ENCODE measurements at regions not wholly inside any gene's neighbourhood (a gene's known extent, or its start where the extent isn't known, plus 50 kb on each side); places are given as distances from the start of the nearest gene placed in this dataset.
"Not testable (repeated sequence)": the region's sequence is repeated elsewhere in the genome, so short reads cannot be mapped to it uniquely, and the experiment has no call there.

DNA sequence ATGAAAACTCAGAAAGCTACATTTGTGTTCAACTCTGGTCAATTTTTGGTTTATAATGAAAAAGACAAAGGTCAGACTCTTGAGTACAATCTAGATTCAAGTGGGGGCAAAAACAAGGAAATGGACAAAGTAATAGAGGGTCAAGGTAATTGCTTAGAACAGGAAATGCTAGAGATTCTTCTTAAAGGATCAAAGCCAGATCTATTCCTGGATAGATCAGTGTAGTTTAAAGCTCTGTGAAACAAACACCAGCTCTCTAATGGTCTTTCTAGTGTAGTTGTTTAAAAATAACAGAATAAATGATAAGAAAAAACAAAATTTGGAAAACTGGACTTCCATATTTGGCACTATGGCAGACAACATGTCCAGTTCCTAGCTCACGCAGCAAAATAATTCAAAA is 70.7 kb upstream of the SLC8A3 start:
- Histone ChIP-seq H3K9me3 (replicated peaks in 1 of 2; ENCODE audit: control insufficient read depth in 2 of 2, insufficient read depth in 1 of 2, low read depth in 1 of 2, low read length in 2 of 2) (no peaks in the 10 kb centered on the region), H3K79me1 (ENCODE audit: low read depth, low read length) (no peaks in the 10 kb centered on the region), H3K4me1 (ENCODE audit: control insufficient read depth in 2 of 2, insufficient read depth in 1 of 2, low read depth in 1 of 2, low read length in 2 of 2) (no peaks in the 10 kb centered on the region), H3K36me3 (replicated peaks in 1 of 2; ENCODE audit: control insufficient read depth in 2 of 2, insufficient read depth in 2 of 2, low read length in 2 of 2) (no peaks in the 10 kb centered on the region), H3K9ac (ENCODE audit: low read depth, low read length, poor library complexity) (no peak overlapping the region), H4K91ac (ENCODE audit: low read depth, low read length, poor library complexity) (no peak overlapping the region), H3K23ac (ENCODE audit: low read depth, low read length, poor library complexity) (no peak overlapping the region), H3K27ac (replicated peaks; ENCODE audit: low read length) (no peak overlapping the region), H3K18ac (ENCODE audit: low read length) (no peak overlapping the region), H4K8ac (ENCODE audit: low read depth, low read length) (no peak overlapping the region), H3K4me3 (ENCODE audit: low read length in 2 of 2) (no peak overlapping the region), H3K4me2 (ENCODE audit: insufficient read depth, low read length, poor library complexity, severe bottlenecking) (no peak overlapping the region), H2BK5ac (ENCODE audit: low read length) (no peak overlapping the region), H2AFZ (ENCODE audit: low read length) (no peak overlapping the region), H3K27me3 (ENCODE audit: control insufficient read depth in 3 of 3, insufficient read depth in 3 of 3, low read depth in 1 of 3, low read length in 3 of 3) (peaks cover 0 to 4% (median 0%) of the 10 kb centered on the region in 3 experiments), H2BK120ac (ENCODE audit: low read depth, low read length) (no peak overlapping the region), H2AK5ac (ENCODE audit: low read depth, low read length) (no peak overlapping the region), H3K14ac (ENCODE audit: low read length) (no peak overlapping the region), H2BK12ac (ENCODE audit: low read length) (no peak overlapping the region), H2BK15ac (ENCODE audit: low read length) (no peak overlapping the region), H3K4ac (ENCODE audit: low read length) (no peak overlapping the region)
- 100% methylated on average over 1 of the region's 1 CpG; no CpG with 5 or more reads in 1 of the 2 donors for WGBS, 2 donors (ENCODE audit: extremely low coverage in 2 of 2, insufficient read length in 2 of 2, insufficient replicate concordance in 1 of 2)
- no peak for DNase-seq (ENCODE audit: low spot score)

DNA sequence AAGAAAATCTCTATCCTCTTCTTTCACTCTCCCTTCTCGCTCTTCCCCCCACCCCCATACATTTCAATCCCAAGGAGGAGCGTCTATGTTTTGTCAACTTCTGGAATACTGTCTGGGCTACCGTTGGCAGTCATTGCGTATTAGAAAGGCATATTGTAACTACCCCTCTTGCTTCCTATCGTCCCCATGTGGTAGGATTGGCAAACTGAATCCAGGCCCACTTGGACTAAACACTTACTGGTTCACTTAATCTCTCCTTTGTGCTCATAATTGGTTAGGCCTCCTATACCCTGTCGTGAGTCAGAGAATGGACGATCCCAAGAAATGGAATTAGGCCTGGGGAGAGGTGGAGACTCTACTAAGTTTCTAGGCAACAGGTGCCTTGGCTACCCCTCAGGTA is 68.8 kb upstream of the SLC8A3 start:
- H3K4ac ChIP-seq (ENCODE audit: low read length) = no peak overlapping the region
- no peak overlapping the region for H2BK120ac ChIP-seq (ENCODE audit: low read depth, low read length)
- no peak overlapping the region for H3K4me3 ChIP-seq (ENCODE audit: low read length in 2 of 2)
- H2BK15ac ChIP-seq (ENCODE audit: low read length) = no peak overlapping the region
- H3K14ac ChIP-seq (ENCODE audit: low read length) = no peak overlapping the region
- no peak overlapping the region for H2BK12ac ChIP-seq (ENCODE audit: low read length)
- no peak overlapping the region for H3K18ac ChIP-seq (ENCODE audit: low read length)
- no peak overlapping the region for H3K23ac ChIP-seq (ENCODE audit: low read depth, low read length, poor library complexity)
- H2AK5ac ChIP-seq (ENCODE audit: low read depth, low read length) = no peak overlapping the region
- H2AFZ ChIP-seq (ENCODE audit: low read length) = no peak overlapping the region
- DNase-seq (ENCODE audit: low spot score) = no peak
- no peaks in the 10 kb centered on the region for H3K79me1 ChIP-seq (ENCODE audit: low read depth, low read length)
- no peaks in the 10 kb centered on the region for H3K4me1 ChIP-seq (ENCODE audit: control insufficient read depth in 2 of 2, insufficient read depth in 1 of 2, low read depth in 1 of 2, low read length in 2 of 2)
- no peak overlapping the region for H2BK5ac ChIP-seq (ENCODE audit: low read length)
- H3K27ac ChIP-seq (replicated peaks; ENCODE audit: low read length) = no peak overlapping the region
- H3K27me3 ChIP-seq (ENCODE audit: control insufficient read depth in 3 of 3, insufficient read depth in 3 of 3, low read depth in 1 of 3, low read length in 3 of 3) = peaks cover 0 to 4% (median 0%) of the 10 kb centered on the region in 3 experiments
- H3K9ac ChIP-seq (ENCODE audit: low read depth, low read length, poor library complexity) = no peak overlapping the region
- no peak overlapping the region for H4K8ac ChIP-seq (ENCODE audit: low read depth, low read length)
- no peaks in the 10 kb centered on the region for H3K9me3 ChIP-seq (replicated peaks in 1 of 2; ENCODE audit: control insufficient read depth in 2 of 2, insufficient read depth in 1 of 2, low read depth in 1 of 2, low read length in 2 of 2)
- H3K36me3 ChIP-seq (replicated peaks in 1 of 2; ENCODE audit: control insufficient read depth in 2 of 2, insufficient read depth in 2 of 2, low read length in 2 of 2) = no peaks in the 10 kb centered on the region
- H3K4me2 ChIP-seq (ENCODE audit: insufficient read depth, low read length, poor library complexity, severe bottlenecking) = no peak overlapping the region
- WGBS, 2 donors (ENCODE audit: extremely low coverage in 2 of 2, insufficient read length in 2 of 2, insufficient replicate concordance in 1 of 2) = no CpG with 5 or more reads among the region's 7 CpGs
- H4K91ac ChIP-seq (ENCODE audit: low read depth, low read length, poor library complexity) = no peak overlapping the region

DNA sequence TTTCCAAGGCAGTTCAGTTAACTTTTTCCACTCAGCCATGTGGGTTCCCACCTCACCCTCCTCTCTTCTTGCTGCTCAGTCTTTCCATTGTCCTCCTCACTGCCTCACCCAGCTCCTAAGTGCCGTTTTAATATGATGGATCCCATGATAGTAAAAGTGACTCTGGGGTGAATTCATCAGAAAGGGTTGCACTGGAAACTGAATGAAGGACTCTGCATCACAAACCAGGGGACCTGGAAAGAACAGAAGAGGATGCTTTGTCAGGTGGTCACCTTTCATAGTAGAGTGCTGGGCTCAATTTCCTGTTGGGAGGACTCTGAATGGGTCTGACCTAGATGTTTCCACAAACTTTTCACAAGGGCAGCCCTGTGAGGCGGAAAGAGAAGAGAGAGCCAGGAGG is 67.8 kb upstream of the SLC8A3 start:
- no CpG with 5 or more reads among the region's 2 CpGs for WGBS, 2 donors (ENCODE audit: extremely low coverage in 2 of 2, insufficient read length in 2 of 2, insufficient replicate concordance in 1 of 2)

GRCh38 chr14:70255071-70256057 is 66.6 kb upstream of the SLC8A3 start:
- H3K27me3 ChIP-seq (ENCODE audit: control insufficient read depth in 3 of 3, insufficient read depth in 3 of 3, low read depth in 1 of 3, low read length in 3 of 3); H2BK120ac ChIP-seq (ENCODE audit: low read depth, low read length); H2BK5ac ChIP-seq (ENCODE audit: low read length); H3K23ac ChIP-seq (ENCODE audit: low read depth, low read length, poor library complexity); H3K4me1 ChIP-seq (ENCODE audit: control insufficient read depth in 2 of 2, insufficient read depth in 1 of 2, low read depth in 1 of 2, low read length in 2 of 2); H4K91ac ChIP-seq (ENCODE audit: low read depth, low read length, poor library complexity); H3K9ac ChIP-seq (ENCODE audit: low read depth, low read length, poor library complexity); H3K14ac ChIP-seq (ENCODE audit: low read length); H2BK12ac ChIP-seq (ENCODE audit: low read length); H2AFZ ChIP-seq (ENCODE audit: low read length); H2BK15ac ChIP-seq (ENCODE audit: low read length); H3K36me3 ChIP-seq (replicated peaks in 1 of 2; ENCODE audit: control insufficient read depth in 2 of 2, insufficient read depth in 2 of 2, low read length in 2 of 2); H3K9me3 ChIP-seq (replicated peaks in 1 of 2; ENCODE audit: control insufficient read depth in 2 of 2, insufficient read depth in 1 of 2, low read depth in 1 of 2, low read length in 2 of 2); H3K4ac ChIP-seq (ENCODE audit: low read length); H3K79me1 ChIP-seq (ENCODE audit: low read depth, low read length); H4K8ac ChIP-seq (ENCODE audit: low read depth, low read length): not testable (repeated sequence)
- Histone ChIP-seq H3K4me3 (ENCODE audit: low read length in 2 of 2) (peak overlapping the region in 1 of 2 donors; percentile 77), H2AK5ac (ENCODE audit: low read depth, low read length) (peak overlapping the region; percentile 40), H3K18ac (ENCODE audit: low read length) (peak overlapping the region; percentile 97), H3K4me2 (ENCODE audit: insufficient read depth, low read length, poor library complexity, severe bottlenecking) (peak overlapping the region; percentile 39), H3K27ac (replicated peaks; ENCODE audit: low read length) (peak overlapping the region; percentile 58)
- DNase-seq (ENCODE audit: low spot score) = peak; percentile 30
- WGBS, 2 donors (ENCODE audit: extremely low coverage in 2 of 2, insufficient read length in 2 of 2, insufficient replicate concordance in 1 of 2) = no CpG with 5 or more reads among the region's 36 CpGs

More for the DNA sequence above, 67.8 kb upstream of the SLC8A3 start:
- H4K8ac ChIP-seq (ENCODE audit: low read depth, low read length) = no peak overlapping the region
- no peak overlapping the region for H4K91ac ChIP-seq (ENCODE audit: low read depth, low read length, poor library complexity)
- H3K23ac ChIP-seq (ENCODE audit: low read depth, low read length, poor library complexity) = no peak overlapping the region
- H2AK5ac ChIP-seq (ENCODE audit: low read depth, low read length) = no peak overlapping the region
- H3K9me3 ChIP-seq (replicated peaks in 1 of 2; ENCODE audit: control insufficient read depth in 2 of 2, insufficient read depth in 1 of 2, low read depth in 1 of 2, low read length in 2 of 2) = no peaks in the 10 kb centered on the region
- H3K14ac ChIP-seq (ENCODE audit: low read length) = no peak overlapping the region
- H3K9ac ChIP-seq (ENCODE audit: low read depth, low read length, poor library complexity) = no peak overlapping the region
- no peaks in the 10 kb centered on the region for H3K4me1 ChIP-seq (ENCODE audit: control insufficient read depth in 2 of 2, insufficient read depth in 1 of 2, low read depth in 1 of 2, low read length in 2 of 2)
- H3K36me3 ChIP-seq (replicated peaks in 1 of 2; ENCODE audit: control insufficient read depth in 2 of 2, insufficient read depth in 2 of 2, low read length in 2 of 2) = no peaks in the 10 kb centered on the region
- no peak overlapping the region for H3K4me2 ChIP-seq (ENCODE audit: insufficient read depth, low read length, poor library complexity, severe bottlenecking)
- no peak overlapping the region for H3K4me3 ChIP-seq (ENCODE audit: low read length in 2 of 2)
- no peak overlapping the region for H3K27ac ChIP-seq (replicated peaks; ENCODE audit: low read length)
- H2AFZ ChIP-seq (ENCODE audit: low read length) = no peak overlapping the region
- H3K79me1 ChIP-seq (ENCODE audit: low read depth, low read length) = no peaks in the 10 kb centered on the region
- no peak for DNase-seq (ENCODE audit: low spot score)
- H2BK120ac ChIP-seq (ENCODE audit: low read depth, low read length) = no peak overlapping the region
- no peaks in the 10 kb centered on the region for H3K27me3 ChIP-seq (ENCODE audit: control insufficient read depth in 3 of 3, insufficient read depth in 3 of 3, low read depth in 1 of 3, low read length in 3 of 3)
- no peak overlapping the region for H3K18ac ChIP-seq (ENCODE audit: low read length)
- no peak overlapping the region for H2BK15ac ChIP-seq (ENCODE audit: low read length)
- no peak overlapping the region for H3K4ac ChIP-seq (ENCODE audit: low read length)
- H2BK12ac ChIP-seq (ENCODE audit: low read length) = no peak overlapping the region
- H2BK5ac ChIP-seq (ENCODE audit: low read length) = no peak overlapping the region

All from neuronal stem cell (in vitro differentiated cells).